GM08714 (cell line): ENCODE measurements at regions not wholly inside any gene's neighbourhood (a gene's known extent, or its start where the extent isn't known, plus 50 kb on each side); places are given as distances from the start of the nearest gene placed in this dataset.

Experiments used
- H3K4me3 ChIP-seq: fragments of 200-500 bp; sonication (Bioruptor generic); 2 replicates; pipeline ENCODE4 v1.5.1; 2014; ENCODE audit warnings: mild to moderate bottlenecking, low read length, inconsistent platforms
- ZNF274 ChIP-seq: IDR thresholded peaks from 2 replicates; pipeline ENCODE4 v1.6.1; 2012; ENCODE audit warnings: mild to moderate bottlenecking, low read depth, low read length

DNA sequence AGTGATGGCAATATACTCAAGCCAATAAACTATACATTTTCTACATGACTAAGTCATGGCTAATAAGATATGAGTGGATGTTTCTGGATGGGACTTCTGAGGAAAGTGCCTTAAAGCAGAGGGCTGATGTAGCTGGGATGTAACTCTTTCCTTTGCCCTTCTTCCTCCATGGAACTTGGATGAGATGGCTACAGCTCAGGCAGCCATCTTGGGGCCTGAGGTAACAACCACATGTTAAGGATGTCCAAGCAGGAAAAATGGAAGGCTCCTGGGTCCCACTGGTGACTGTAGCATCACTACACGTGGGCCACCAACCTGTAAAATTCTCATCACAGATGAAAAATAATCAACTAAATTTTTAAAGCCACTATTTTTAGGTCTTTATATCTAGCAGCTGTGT lies 54.4 kb upstream of the GRIP1 start:
- H3K4me3 ChIP-seq = no peak overlapping the region
- TF ChIP-seq ZNF274 = no peak

- H3K4me3 ChIP-seq = no peak overlapping the region
- TF ChIP-seq ZNF274 = no peak
Observed at GRCh38 chr12:66733839-66734238, 55.0 kb upstream of the GRIP1 start.

- no peak for TF ChIP-seq ZNF274
Observed at GRCh38 chr12:66735275-66735674, 56.4 kb upstream of the GRIP1 start.

GRCh38 chr12:66736931-66737330 lies 58.1 kb upstream of the GRIP1 start:
- no peak for TF ChIP-seq ZNF274
- H3K4me3 ChIP-seq = no peak overlapping the region

More at GRCh38 chr12:66735275-66735674, 56.4 kb upstream of the GRIP1 start:
- H3K4me3 ChIP-seq = no peak overlapping the region

GRCh38 chr12:66739266-66739665 lies 60.4 kb upstream of the GRIP1 start:
- H3K4me3 ChIP-seq = no peak overlapping the region
- no peak for TF ChIP-seq ZNF274

- TF ChIP-seq ZNF274 = no peak
- no peak overlapping the region for H3K4me3 ChIP-seq
Observed at GRCh38 chr12:66739940-66740651, 61.2 kb upstream of the GRIP1 start.

DNA sequence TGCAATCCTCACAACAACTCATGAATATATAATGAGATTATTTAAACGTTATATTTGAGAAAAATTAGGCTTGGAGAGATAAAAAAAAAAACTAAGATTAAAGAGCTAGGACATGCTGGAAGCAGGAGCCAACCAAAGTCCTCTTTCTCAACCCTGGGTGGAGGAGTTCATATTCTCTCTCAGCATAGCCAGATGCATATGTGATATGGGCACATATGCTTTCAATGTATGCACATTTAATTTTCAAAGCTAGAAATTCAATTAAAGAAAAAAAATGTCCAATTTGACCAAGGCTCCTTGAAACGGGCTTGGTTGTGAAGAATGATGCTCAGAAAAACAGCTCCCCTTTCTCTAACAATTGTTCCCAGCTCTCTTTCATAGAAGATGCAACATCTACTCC lies 61.9 kb upstream of the GRIP1 start:
- no peak overlapping the region for H3K4me3 ChIP-seq
- no peak for TF ChIP-seq ZNF274

DNA sequence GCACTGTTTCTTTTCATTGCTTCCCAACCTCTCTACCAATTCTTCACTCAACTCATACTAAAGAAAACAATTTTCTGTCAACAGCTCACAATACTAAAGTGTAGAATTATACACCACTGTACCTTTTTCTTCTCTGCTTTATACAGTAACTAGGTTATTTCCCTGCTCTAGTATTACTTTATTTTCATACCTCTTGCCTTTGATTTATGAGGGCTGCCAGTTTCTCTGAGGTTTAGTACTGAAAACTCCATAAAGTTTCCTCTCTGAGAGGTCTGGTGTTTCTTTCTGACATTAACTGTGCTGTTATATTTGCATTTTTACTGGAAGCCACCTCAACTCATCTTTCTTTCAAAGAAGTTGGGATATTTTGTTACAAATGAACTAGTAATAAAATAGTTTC lies 63.0 kb upstream of the GRIP1 start:
- H3K4me3 ChIP-seq = no peak overlapping the region
- no peak for TF ChIP-seq ZNF274

- TF ChIP-seq ZNF274 = no peak
- H3K4me3 ChIP-seq = no peak overlapping the region
Observed at GRCh38 chr12:66742508-66743367, 63.9 kb upstream of the GRIP1 start.

DNA sequence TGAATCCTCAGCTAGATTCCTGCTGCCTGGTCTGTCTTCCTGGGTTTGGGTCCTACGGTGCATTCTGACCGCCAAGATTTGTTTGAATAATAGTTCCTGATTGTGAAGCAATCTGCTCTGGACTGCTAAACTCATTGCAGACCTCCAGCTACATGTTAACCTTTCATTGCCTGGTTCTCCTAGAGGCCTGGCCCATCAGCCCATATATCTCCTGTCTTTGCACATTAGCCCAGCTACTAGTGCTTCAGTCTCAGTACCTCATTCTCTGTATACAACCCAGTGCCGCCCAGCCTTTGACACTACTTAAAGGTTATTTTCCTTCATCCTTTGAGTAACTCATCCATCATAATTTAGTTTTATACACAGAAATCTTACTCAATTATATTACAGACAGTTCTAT lies 65.6 kb upstream of the GRIP1 start:
- TF ChIP-seq ZNF274 = no peak
- no peak overlapping the region for H3K4me3 ChIP-seq

- H3K4me3 ChIP-seq = no peak overlapping the region
- TF ChIP-seq ZNF274 = no peak
Observed at GRCh38 chr12:66744956-66745383, 66.1 kb upstream of the GRIP1 start.

DNA sequence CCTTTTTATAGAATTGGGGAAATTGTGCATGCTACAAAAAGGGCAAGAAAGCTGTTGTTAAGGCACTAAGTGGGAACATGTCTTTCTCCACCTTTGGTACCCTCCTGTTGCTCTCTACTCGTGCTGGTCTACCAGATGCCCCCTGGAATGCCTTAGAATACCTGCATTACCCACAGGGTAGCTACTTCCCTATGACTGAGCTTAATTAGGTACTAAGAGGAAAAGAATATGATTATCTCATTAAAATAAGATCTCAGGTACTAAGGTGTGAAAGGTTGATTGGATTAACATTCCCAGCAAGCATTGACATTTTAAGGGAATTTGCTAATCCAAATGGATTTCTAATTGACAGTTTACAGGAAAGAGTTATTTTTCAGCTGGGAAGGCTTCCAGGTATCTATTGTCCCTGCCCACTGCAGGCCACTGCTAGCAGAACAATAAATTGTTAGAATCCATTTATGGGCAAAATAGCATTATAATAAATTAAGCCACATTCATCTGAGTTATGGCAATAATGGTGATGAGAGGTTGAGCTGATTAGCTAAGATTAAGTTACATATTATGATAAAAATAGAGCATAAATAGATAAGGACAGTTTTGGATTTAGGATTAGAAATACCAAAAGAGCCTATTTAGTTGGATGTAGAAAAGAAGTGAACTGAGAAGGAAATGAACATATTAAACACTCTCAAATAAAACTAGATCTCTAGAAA lies 67.8 kb upstream of the GRIP1 start:
- TF ChIP-seq ZNF274 = no peak
- H3K4me3 ChIP-seq = no peak overlapping the region

- no peak for TF ChIP-seq ZNF274
Observed at GRCh38 chr12:66751432-66752113, 72.7 kb upstream of the GRIP1 start.

DNA sequence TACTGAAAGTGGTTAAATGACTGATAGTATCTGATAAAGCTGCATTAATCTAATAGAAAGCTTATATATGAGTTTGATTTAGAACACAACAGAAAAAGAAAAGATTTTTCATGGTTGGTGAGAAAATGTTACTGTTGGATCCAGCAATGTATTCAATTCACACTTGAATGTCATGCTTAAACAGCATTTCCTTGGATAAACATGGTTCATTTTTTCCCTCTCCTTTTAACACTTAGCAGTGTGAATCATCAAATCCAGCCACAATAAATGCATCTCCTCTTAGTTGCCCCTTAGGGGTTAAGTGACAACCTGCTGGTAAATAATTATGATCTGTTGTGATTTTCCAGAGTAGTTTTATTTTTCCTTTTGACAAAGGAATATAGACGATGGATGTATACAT lies 74.9 kb upstream of the GRIP1 start:
- no peak overlapping the region for H3K4me3 ChIP-seq
- TF ChIP-seq ZNF274 = no peak

More at GRCh38 chr12:66751432-66752113, 72.7 kb upstream of the GRIP1 start:
- no peak overlapping the region for H3K4me3 ChIP-seq
